ENCODE measurements at regions not wholly inside any gene's neighbourhood (a gene's known extent, or its start where the extent isn't known, plus 50 kb on each side); places are given as distances from the start of the nearest gene placed in this dataset.
A peak's percentile ranks its signal among the peaks of the same experiment; 100 is the strongest.

- no peak for DNase-seq
These were observed 52.3 kb upstream of the SNTG2 start for GRCh38 chr2:898319-898718.

- DNase-seq: no peak
These were observed 53.6 kb upstream of the SNTG2 start for GRCh38 chr2:897091-897490.

- DNase-seq: no peak
These were observed 57.3 kb upstream of the SNTG2 start for GRCh38 chr2:893311-893710.

GRCh38 chr2:892892-893291, 57.8 kb upstream of the SNTG2 start:
- DNase-seq: no peak

- DNase-seq: no peak
These were observed 58.2 kb upstream of the SNTG2 start for GRCh38 chr2:892401-892800.

GRCh38 chr2:891734-892133, 58.9 kb upstream of the SNTG2 start:
- no peak for DNase-seq

- no peak for DNase-seq
These were observed 59.9 kb upstream of the SNTG2 start for GRCh38 chr2:890791-891190.

GRCh38 chr2:890214-890613, 60.4 kb upstream of the SNTG2 start:
- no peak for DNase-seq

- DNase-seq: peak; percentile 29
These were observed 61.6 kb upstream of the SNTG2 start for GRCh38 chr2:888906-889566.

GRCh38 chr2:888211-888801, 62.3 kb upstream of the SNTG2 start:
- DNase-seq: no peak

- DNase-seq: peak; percentile 20
These were observed 63.0 kb upstream of the SNTG2 start for GRCh38 chr2:887639-888038.

- DNase-seq: no peak
These were observed 64.3 kb upstream of the SNTG2 start for GRCh38 chr2:886072-887022.

- DNase-seq: no peak
These were observed 65.2 kb upstream of the SNTG2 start for GRCh38 chr2:885230-886071.

- peak; percentile 0 for DNase-seq
These were observed 66.6 kb upstream of the SNTG2 start for GRCh38 chr2:883803-884748.

GRCh38 chr2:883260-883802, 67.3 kb upstream of the SNTG2 start:
- peak; percentile 1 for DNase-seq

GRCh38 chr2:881204-881918, 69.3 kb upstream of the SNTG2 start:
- DNase-seq: peak; percentile 0

GRCh38 chr2:880201-880970, 70.3 kb upstream of the SNTG2 start:
- DNase-seq: no peak

GRCh38 chr2:879540-879939, 71.1 kb upstream of the SNTG2 start:
- no peak for DNase-seq

GRCh38 chr2:878245-878930, 72.3 kb upstream of the SNTG2 start:
- no peak for DNase-seq

Data from retina (tissue), 1 donor.